ENCODE measurements at regions not wholly inside any gene's neighbourhood (a gene's known extent, or its start where the extent isn't known, plus 50 kb on each side); places are given as distances from the start of the nearest gene placed in this dataset.

DNA sequence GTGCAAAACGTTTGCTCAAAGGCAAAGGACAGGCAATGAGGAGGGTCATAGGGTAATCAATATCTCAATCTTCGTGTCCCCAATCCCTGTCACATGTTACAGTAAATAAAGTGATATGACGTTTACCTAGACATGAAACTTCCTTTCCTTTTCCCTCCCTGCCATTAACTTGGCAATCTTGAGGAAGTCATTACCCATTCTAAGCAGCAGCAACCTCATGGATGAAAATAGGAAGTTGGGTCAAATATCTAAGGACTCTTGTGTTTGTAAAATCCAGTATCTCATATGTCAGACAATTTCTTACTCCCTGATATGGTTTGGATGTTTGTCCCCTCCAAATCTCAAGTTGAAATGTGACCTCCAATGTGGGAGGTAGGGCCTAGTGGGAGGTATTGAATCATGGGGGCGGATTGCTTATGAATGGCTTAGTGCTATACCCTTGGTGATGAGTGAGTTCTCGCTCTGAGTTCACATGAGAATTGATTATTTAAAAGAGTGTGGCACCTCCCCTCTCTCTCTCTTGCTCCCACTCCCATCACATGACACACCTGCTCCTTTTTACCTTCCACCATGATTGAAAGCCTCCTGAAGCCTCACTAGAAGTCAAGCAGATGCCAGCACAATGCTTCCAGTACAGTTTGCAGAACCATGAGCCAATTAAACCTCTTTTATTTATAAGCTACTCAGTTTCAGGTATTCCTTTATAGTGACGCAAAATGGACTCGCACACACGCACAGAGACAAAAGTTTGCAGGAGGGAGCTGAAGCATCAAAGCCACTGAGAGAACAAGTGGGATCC lies 545.9 kb upstream of the JARID2 start:
- Histone ChIP-seq H3K9me3 (no peaks in the 10 kb centered on the region), H3K4me1 (no peaks in the 10 kb centered on the region), H3K27me3 (no peaks in the 10 kb centered on the region), H3K36me3 (no peaks in the 10 kb centered on the region), H3K27ac (no peak overlapping the region), H3K4me3 (no peak overlapping the region)
- no peak for DNase-seq (ENCODE audit: low spot score)
- TF ChIP-seq, protein P1, sequence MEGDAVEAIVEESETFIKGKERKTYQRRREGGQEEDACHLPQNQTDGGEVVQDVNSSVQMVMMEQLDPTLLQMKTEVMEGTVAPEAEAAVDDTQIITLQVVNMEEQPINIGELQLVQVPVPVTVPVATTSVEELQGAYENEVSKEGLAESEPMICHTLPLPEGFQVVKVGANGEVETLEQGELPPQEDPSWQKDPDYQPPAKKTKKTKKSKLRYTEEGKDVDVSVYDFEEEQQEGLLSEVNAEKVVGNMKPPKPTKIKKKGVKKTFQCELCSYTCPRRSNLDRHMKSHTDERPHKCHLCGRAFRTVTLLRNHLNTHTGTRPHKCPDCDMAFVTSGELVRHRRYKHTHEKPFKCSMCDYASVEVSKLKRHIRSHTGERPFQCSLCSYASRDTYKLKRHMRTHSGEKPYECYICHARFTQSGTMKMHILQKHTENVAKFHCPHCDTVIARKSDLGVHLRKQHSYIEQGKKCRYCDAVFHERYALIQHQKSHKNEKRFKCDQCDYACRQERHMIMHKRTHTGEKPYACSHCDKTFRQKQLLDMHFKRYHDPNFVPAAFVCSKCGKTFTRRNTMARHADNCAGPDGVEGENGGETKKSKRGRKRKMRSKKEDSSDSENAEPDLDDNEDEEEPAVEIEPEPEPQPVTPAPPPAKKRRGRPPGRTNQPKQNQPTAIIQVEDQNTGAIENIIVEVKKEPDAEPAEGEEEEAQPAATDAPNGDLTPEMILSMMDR (IDR thresholded peaks at IDR 0.05), result no peak

DNA sequence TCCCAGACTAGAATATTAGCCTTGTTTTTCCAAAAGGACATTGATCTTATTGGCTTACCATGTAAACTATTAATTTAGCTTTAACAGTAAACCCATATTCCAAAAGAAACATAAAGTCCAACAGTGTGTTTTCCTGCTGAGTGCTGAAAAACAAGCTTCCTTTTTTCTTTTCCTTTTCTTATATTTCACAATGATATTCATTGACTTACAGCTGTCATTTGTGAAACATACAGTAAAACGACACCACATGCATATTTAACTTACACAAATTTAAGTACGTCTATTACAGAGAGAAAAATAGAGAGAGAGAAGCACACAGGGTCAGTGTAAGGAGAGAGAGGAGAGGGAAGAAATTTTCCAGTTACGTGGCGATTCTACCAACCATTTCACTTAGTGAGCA lies 543.9 kb upstream of the JARID2 start:
- no peak overlapping the region for H3K4me3 ChIP-seq
- H3K9me3 ChIP-seq, result no peaks in the 10 kb centered on the region
- DNase-seq (ENCODE audit: low spot score), result no peak
- TF ChIP-seq, protein P1 (IDR thresholded peaks at IDR 0.05), result no peak
- H3K4me1 ChIP-seq, result peaks cover 0 to 6% of the 10 kb centered on the region in 2 donors
- H3K36me3 ChIP-seq, result no peaks in the 10 kb centered on the region
- no peaks in the 10 kb centered on the region for H3K27me3 ChIP-seq
- H3K27ac ChIP-seq, result no peak overlapping the region

DNA sequence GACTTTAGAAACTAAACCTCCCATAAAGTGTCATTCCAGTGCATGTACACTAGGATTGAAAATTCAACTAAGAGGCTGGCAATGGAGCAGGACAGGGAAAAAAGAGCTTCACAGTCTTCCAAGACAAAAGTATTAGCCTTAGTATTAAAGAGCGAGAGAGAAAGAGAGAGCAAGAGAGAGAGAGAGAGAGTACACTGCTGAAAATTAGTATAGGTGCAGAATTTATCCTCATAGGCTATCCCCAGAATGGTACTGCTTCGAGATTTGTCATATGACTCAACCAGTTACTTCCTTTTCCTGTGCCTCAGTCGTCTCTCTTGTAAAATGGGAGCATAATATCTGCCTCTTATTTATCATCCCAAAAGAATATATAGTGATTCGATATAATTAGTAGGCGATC lies 543.2 kb upstream of the JARID2 start:
- H3K27me3 ChIP-seq, result no peaks in the 10 kb centered on the region
- DNase-seq (ENCODE audit: low spot score), result no peak
- no peak overlapping the region for H3K27ac ChIP-seq
- H3K4me1 ChIP-seq, result peaks cover 0 to 13% of the 10 kb centered on the region in 2 donors
- H3K9me3 ChIP-seq, result no peaks in the 10 kb centered on the region
- H3K4me3 ChIP-seq, result no peak overlapping the region
- TF ChIP-seq, protein P1 (IDR thresholded peaks at IDR 0.05), result no peak
- H3K36me3 ChIP-seq, result no peaks in the 10 kb centered on the region

DNA sequence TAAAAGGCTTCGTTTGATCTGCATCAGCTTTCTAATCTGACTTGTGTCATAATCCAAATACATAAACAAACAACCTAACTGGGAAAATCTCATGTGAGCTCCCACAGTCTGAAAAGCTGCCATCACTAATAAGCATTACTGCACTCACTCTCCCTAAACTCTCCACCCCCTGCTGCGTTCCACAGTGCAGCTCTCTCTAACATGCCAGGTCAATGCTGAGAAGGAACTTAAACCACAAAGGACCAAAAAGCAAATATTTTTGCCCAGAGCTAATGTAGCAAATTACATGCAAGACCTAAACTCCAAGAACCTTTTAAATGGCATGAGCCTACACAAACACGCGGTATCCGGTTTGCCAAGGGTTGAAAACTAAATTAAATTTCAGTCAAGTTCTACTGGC lies 542.3 kb upstream of the JARID2 start:
- H3K27me3 ChIP-seq, result no peaks in the 10 kb centered on the region
- no peaks in the 10 kb centered on the region for H3K9me3 ChIP-seq
- DNase-seq (ENCODE audit: low spot score), result no peak
- H3K4me3 ChIP-seq, result no peak overlapping the region
- no peak overlapping the region for H3K27ac ChIP-seq
- peaks cover 0 to 15% of the 10 kb centered on the region in 2 donors for H3K4me1 ChIP-seq
- H3K36me3 ChIP-seq, result no peaks in the 10 kb centered on the region
- TF ChIP-seq, protein P1 (IDR thresholded peaks at IDR 0.05), result no peak

DNA sequence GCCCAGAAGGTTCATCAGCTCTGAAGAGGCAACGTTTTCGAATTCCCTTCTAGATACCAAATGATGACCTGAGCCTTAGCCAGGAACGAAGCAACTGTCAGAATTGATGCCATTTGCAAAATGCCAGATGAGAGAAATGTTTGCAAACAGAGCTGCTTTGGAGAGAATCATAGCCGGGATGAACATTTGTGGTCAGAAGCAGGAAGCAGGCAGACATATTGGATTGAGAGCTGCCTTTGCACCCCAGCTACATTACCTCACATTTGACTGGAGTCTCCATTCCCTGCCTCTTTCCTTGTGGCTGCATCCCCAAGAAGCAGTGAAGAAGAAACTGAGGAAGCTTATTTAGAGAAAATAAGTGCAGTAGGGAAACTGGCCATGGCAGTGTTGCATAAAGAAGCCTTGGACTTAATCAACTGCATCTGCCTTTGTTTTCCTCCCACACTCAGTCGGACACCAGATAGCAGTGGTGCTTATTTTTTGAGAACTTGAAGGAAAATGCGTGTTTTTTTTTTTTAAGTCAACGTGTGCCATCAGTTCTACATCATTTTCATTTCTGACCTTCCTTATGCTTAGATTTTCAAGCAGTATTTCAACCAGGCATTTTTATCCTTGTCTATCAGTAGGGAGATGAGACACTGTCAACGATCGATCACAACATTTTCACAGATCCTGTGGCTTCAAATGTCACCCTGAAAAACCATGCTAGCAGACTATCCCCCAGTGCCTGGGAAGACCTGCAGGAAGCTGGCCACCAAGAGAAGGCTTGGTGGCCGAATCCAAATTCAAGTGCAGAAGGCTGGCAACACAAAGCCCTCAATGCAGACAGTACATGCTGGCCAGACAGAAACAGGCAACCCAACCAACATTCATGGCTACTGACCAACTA lies 541.2 kb upstream of the JARID2 start:
- Histone ChIP-seq H3K36me3 (no peaks in the 10 kb centered on the region), H3K4me3 (no peak overlapping the region), H3K4me1 (peaks cover 0 to 15% of the 10 kb centered on the region in 2 donors), H3K27ac (no peak overlapping the region), H3K9me3 (no peaks in the 10 kb centered on the region), H3K27me3 (no peaks in the 10 kb centered on the region)
- TF ChIP-seq, protein P1 (IDR thresholded peaks at IDR 0.05), result no peak
- DNase-seq (ENCODE audit: low spot score), result no peak

All from right atrium auricular region (tissue), 2 donors.